ENCODE measurements at regions not wholly inside any gene's neighbourhood (a gene's known extent, or its start where the extent isn't known, plus 50 kb on each side); places are given as distances from the start of the nearest gene placed in this dataset.

- TF ChIP-seq POLR2AphosphoS5 (IDR thresholded peaks at IDR 0.05; ENCODE audit: low read depth, low read length) (no peak), REST (IDR thresholded peaks at IDR 0.05; ENCODE audit: insufficient read depth in 1 of 2, low read depth in 2 of 2, low read length in 2 of 2) (no peak), TAF1 (IDR thresholded peaks at IDR 0.05; ENCODE audit: borderline replicate concordance, insufficient read depth, low read length) (no peak), SIN3A (IDR thresholded peaks at IDR 0.05; ENCODE audit: borderline replicate concordance, insufficient read depth, low read length) (no peak), FOXP2 (optimal IDR thresholded peaks at IDR 0.05; ENCODE audit: borderline replicate concordance, extremely low read depth, extremely low read length, insufficient read depth) (no peak)
Observed at GRCh38 chr11:34724973-34725372, 104.1 kb downstream of the EHF start.

GRCh38 chr11:34721646-34722045, 100.8 kb downstream of the EHF start:
- no peak for TF ChIP-seq SIN3A (IDR thresholded peaks at IDR 0.05; ENCODE audit: borderline replicate concordance, insufficient read depth, low read length)
- TF ChIP-seq TAF1 (IDR thresholded peaks at IDR 0.05; ENCODE audit: borderline replicate concordance, insufficient read depth, low read length) = no peak
- TF ChIP-seq FOXP2 (optimal IDR thresholded peaks at IDR 0.05; ENCODE audit: borderline replicate concordance, extremely low read depth, extremely low read length, insufficient read depth) = no peak
- TF ChIP-seq REST (IDR thresholded peaks at IDR 0.05; ENCODE audit: insufficient read depth in 1 of 2, low read depth in 2 of 2, low read length in 2 of 2) = no peak
- TF ChIP-seq POLR2AphosphoS5 (IDR thresholded peaks at IDR 0.05; ENCODE audit: low read depth, low read length) = no peak

- TF ChIP-seq REST (IDR thresholded peaks at IDR 0.05; ENCODE audit: insufficient read depth in 1 of 2, low read depth in 2 of 2, low read length in 2 of 2) = no peak
- TF ChIP-seq SIN3A (IDR thresholded peaks at IDR 0.05; ENCODE audit: borderline replicate concordance, insufficient read depth, low read length) = no peak
- TF ChIP-seq TAF1 (IDR thresholded peaks at IDR 0.05; ENCODE audit: borderline replicate concordance, insufficient read depth, low read length) = no peak
- no peak for TF ChIP-seq FOXP2 (optimal IDR thresholded peaks at IDR 0.05; ENCODE audit: borderline replicate concordance, extremely low read depth, extremely low read length, insufficient read depth)
- no peak for TF ChIP-seq POLR2AphosphoS5 (IDR thresholded peaks at IDR 0.05; ENCODE audit: low read depth, low read length)
Observed at GRCh38 chr11:34719303-34719848, 98.5 kb downstream of the EHF start.
